Kidney (tissue), 13 donors: ENCODE measurements at regions not wholly inside any gene's neighbourhood (a gene's known extent, or its start where the extent isn't known, plus 50 kb on each side); places are given as distances from the start of the nearest gene placed in this dataset.
A peak's percentile ranks its signal among the peaks of the same experiment; 100 is the strongest.
"Not testable (repeated sequence)": the region's sequence is repeated elsewhere in the genome, so short reads cannot be mapped to it uniquely, and the experiment has no call there.

Experiments used
- DNase-seq, 5 donors: peaks; one replicate each; pipeline ENCODE4 v3.0.0-alpha.2; 2013 to 2020
- FAIRE-seq: peaks from 2 replicates; lab custom pipeline; 2012; peaks lifted over from hg19 to GRCh38; lab: Jason Lieb, UNC
- H3K27ac ChIP-seq, 2 donors: one replicate each; pipeline ENCODE4 v1.7.0; 2013; ENCODE audit warnings: low read depth in 2 of 2, low read length in 2 of 2, inconsistent platforms in 1 of 2
- H3K27me3 ChIP-seq: one replicate; pipeline ENCODE4 v1.7.1; 2013; ENCODE audit warnings: low read length, inconsistent platforms; ENCODE audit not compliant: control insufficient read depth, insufficient read depth
- H3K36me3 ChIP-seq, 3 donors: one replicate each; pipeline versions ENCODE4 v1.7.0 to v1.7.1; 2013; ENCODE audit warnings: low read length in 3 of 3, control low read depth in 1 of 3, inconsistent platforms in 1 of 3; ENCODE audit not compliant: insufficient read depth in 3 of 3, control insufficient read depth in 2 of 3
- H3K4me1 ChIP-seq, 3 donors: one replicate each; pipeline versions ENCODE4 v1.7.0 to v1.7.1; 2013; ENCODE audit warnings: low read length in 3 of 3, inconsistent platforms in 1 of 3, low read depth in 1 of 3; ENCODE audit not compliant: control insufficient read depth in 2 of 3, insufficient read depth in 2 of 3
- H3K4me3 ChIP-seq, 3 donors: one replicate each; pipeline versions ENCODE4 v1.7.0 to v1.8.1; 2013; ENCODE audit warnings: low read length in 3 of 3, control low read depth in 1 of 3, inconsistent platforms in 1 of 3
- H3K9ac ChIP-seq, 3 donors: one replicate each; pipeline versions ENCODE4 v1.7.0 to v1.7.1; 2013; ENCODE audit warnings: low read length in 3 of 3, control low read depth in 1 of 3, inconsistent platforms in 1 of 3
- H3K9me3 ChIP-seq, 3 donors: one replicate each; pipeline versions ENCODE4 v1.7.0 to v1.7.1; 2013; ENCODE audit warnings: low read length in 3 of 3, control low read depth in 1 of 3, inconsistent platforms in 1 of 3; ENCODE audit not compliant: control insufficient read depth in 2 of 3, insufficient read depth in 1 of 3
- intact Hi-C: fragments of 100-400 bp; cut with DNase I; formaldehyde crosslinking; loops from one replicate; pipeline ENCODE4 v1.11.1; 2022
- TF ChIP-seq, protein P1 (sequence below): IDR thresholded peaks from 3 replicates; pipeline ENCODE4 v1.5.1; 2012; ENCODE audit warnings: mild to moderate bottlenecking, moderate library complexity, borderline replicate concordance; ENCODE audit not compliant: insufficient read depth; ENCODE audit errors: extremely low read depth
- donor health status: control.
- donor health status: control.
- donor health status: control.
- donor health status: control.
- donor health status: control.
- donor health status: DM: yes; HTN: yes; CAD: no.
- donor health status: Normal renal cell carcinoma (clear cell type).

DNA sequence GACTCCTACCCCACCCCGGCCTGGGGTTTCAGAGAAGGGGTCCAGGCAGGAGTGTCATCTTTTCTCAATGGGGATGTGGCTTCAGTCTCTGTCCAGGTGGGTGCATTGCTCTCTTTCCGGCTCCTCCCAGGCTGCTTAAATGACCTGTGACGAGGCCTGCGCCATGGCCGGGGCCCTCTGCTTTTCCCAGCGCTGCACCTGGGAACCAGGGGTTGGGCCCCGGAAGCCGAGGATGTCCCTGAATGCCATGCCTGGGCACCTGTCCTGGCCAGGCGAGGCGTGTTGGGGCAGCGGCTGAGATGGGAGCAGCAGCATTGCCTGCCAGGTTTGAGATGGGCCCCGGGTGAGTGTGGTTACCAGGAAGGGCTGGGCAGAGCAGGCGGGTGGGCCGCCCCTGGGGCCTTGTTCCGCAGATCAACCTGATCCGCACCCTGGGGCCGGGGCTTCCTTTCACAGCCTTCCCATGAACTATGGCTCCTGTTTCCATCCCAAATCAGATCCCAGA, 147.4 kb downstream of the SEC14L1 start:
- DNase-seq = peak; percentile 44 to 84 (median 52)
- Histone ChIP-seq H3K27me3 (no peaks in the 10 kb centered on the region), H3K27ac (peak overlapping the region; percentile 91 to 95), H3K36me3 (no peaks in the 10 kb centered on the region), H3K9ac (peak overlapping the region in 1 of 3 donors; percentile 59), H3K4me3 (no peak overlapping the region), H3K4me1 (peaks cover 3 to 36% (median 29%) of the 10 kb centered on the region in 3 donors), H3K9me3 (no peaks in the 10 kb centered on the region)
- intact Hi-C loops = no loop called here
- TF ChIP-seq, protein P1, sequence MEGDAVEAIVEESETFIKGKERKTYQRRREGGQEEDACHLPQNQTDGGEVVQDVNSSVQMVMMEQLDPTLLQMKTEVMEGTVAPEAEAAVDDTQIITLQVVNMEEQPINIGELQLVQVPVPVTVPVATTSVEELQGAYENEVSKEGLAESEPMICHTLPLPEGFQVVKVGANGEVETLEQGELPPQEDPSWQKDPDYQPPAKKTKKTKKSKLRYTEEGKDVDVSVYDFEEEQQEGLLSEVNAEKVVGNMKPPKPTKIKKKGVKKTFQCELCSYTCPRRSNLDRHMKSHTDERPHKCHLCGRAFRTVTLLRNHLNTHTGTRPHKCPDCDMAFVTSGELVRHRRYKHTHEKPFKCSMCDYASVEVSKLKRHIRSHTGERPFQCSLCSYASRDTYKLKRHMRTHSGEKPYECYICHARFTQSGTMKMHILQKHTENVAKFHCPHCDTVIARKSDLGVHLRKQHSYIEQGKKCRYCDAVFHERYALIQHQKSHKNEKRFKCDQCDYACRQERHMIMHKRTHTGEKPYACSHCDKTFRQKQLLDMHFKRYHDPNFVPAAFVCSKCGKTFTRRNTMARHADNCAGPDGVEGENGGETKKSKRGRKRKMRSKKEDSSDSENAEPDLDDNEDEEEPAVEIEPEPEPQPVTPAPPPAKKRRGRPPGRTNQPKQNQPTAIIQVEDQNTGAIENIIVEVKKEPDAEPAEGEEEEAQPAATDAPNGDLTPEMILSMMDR = no peak
- FAIRE-seq = no peak

DNA sequence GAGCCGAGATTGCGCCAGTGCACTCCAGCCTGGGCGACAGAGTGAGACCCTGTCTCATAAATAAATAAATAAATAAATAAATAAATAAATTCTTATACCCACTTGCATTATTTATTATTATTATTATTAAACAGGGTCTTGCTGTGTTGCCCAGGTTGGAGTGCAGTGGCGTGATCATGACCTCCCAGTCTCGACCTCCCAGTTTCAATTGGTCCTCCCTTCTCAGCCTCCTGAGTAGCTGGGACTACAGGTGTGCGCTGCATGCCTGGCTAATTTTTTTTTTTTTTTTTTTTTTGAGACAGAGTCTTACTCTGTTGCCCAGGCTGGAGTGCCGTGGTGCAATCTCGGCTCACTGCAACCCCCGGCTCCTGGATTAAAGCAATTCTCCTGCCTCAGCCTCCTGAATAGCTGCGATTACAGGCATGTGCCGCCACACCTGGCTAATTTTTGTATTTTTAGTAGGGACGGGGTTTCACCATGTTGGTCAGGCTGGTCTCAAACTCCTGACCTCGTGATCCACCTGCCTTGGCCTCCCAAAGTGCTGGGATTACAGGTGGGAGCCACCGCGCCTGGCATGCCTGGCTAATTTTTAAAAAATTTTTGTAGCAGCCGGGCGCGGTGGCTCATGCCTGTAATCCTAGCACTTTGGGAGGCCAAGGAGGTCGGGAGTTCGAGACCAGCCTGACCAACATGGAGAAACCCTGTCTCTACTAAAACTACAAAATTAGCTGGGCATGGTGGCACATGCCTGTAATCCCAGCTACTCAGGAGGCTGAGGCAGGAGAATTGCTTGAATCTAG, 150.2 kb downstream of the SEC14L1 start:
- FAIRE-seq, H3K9ac ChIP-seq, H3K27me3 ChIP-seq, H3K27ac ChIP-seq, DNase-seq, H3K4me3 ChIP-seq, H3K36me3 ChIP-seq, H3K9me3 ChIP-seq, intact Hi-C loops: not testable (repeated sequence)
- H3K4me1 ChIP-seq = peaks cover 3 to 26% (median 22%) of the 10 kb centered on the region in 3 donors

DNA sequence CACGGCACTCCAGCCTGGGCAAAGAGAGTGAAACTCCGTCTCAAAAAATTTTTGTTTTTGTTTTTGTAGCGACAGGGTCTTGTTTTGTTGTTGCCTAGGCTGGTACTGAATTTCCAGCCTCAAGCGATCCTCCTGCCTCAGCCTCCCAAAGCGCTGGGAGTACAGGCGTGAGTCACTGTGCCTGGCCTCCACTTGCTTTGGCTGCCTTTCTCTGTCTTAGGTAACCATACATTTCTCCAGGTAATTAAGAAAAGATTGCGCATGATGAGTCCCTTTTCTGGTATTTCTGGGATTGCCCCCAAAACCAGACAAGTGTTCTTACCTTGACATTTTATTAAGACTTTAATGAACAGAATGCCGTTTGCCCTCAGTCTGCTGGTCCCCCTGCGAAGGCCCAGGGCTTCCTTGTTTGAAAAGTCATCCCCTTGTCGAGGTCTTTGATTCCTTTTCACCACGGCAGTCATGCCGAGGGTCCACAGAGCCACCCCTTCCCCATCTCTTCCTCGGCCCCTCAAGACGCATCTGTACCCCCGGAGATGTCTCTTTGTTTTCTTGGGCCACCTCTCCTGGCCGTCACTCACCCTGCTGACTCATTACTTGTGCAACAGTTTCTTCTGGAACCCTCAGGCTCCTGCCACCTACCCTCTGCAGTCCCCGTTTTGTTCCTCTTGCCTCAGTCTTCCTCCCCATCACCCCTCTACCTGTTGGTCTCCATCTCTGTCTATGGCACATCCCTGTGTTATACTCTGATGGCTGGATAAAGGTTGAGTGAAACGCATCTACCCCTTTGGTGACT, 151.0 kb downstream of the SEC14L1 start:
- Histone ChIP-seq H3K36me3 (no peaks in the 10 kb centered on the region), H3K9me3 (no peaks in the 10 kb centered on the region), H3K4me1 (peaks cover 0 to 18% (median 14%) of the 10 kb centered on the region in 3 donors), H3K4me3 (no peak overlapping the region), H3K9ac (no peak overlapping the region), H3K27me3 (no peaks in the 10 kb centered on the region), H3K27ac (no peak overlapping the region)
- DNase-seq (no peak), FAIRE-seq (no peak)
- intact Hi-C loops = no loop called here
- TF ChIP-seq, protein P1 = no peak

DNA sequence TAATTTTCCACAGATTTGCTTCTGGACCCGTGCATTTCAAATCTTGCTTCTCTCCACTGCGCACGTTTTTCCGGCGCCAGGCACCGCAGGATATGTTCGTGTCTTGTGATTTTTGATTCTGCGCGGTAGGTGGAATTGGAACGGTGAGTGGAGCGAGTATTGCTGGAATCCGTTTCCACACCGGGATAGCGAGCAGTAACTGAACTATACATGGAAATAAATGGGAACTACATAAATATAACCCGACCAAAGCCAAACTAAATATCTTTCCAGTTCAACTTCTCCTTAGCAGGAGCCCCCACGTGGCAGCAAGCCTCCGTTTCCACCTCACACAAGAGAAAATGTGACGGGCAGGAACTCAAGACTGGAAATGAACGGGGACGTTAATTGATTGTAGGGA, 154.0 kb downstream of the SEC14L1 start:
- Histone ChIP-seq H3K36me3 (no peaks in the 10 kb centered on the region), H3K27me3 (no peaks in the 10 kb centered on the region), H3K4me3 (no peak overlapping the region), H3K9me3 (peaks cover 0 to 4% (median 2%) of the 10 kb centered on the region in 3 donors), H3K9ac (no peak overlapping the region), H3K4me1 (no peaks in the 10 kb centered on the region), H3K27ac (no peak overlapping the region)
- no peak for FAIRE-seq
- TF ChIP-seq, protein P1 = no peak
- no peak for DNase-seq
- intact Hi-C loops = no loop called here
